22Rv1 (cell line): ENCODE measurements at regions not wholly inside any gene's neighbourhood (a gene's known extent, or its start where the extent isn't known, plus 50 kb on each side); places are given as distances from the start of the nearest gene placed in this dataset.

Source experiments
- H3K27ac ChIP-seq: fragments of 450-650 bp; 2 replicates; pipeline ENCODE4 v1.5.1; 2017
- CTCF ChIP-seq: fragments of 450-650 bp; IDR thresholded peaks from 2 replicates; pipeline ENCODE4 v1.5.1; 2017; ENCODE audit warnings: mild to moderate bottlenecking
- ZFX ChIP-seq: fragments of 450-650 bp; IDR thresholded peaks from 2 replicates; pipeline ENCODE4 v1.6.1; 2017; ENCODE audit warnings: antibody characterized with exemption, borderline replicate concordance

DNA sequence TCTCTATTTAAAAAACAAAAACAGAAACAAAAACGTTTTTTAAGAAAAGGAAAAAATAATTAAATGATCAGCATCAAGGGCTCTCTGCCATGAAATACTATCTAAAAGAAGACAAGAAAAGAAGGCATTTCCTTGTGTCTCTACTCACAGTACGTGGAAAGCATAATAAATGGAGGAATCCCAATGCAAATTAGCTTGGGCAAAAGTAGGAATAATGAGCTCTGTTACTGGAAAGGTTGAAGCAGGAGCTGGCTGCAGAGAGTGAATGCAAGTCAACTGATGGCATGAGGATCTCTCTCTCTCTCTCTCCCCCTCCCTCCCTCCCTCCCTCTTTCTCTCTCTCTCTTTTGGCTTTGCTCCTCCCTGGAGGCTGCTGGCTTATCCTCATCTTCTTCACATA lies 85.9 kb downstream of the TBX3 start:
- H3K27ac ChIP-seq, result no peak overlapping the region
- no peak for TF ChIP-seq ZFX
- no peak for TF ChIP-seq CTCF

GRCh38 chr12:114592946-114593345 lies 91.0 kb downstream of the TBX3 start:
- TF ChIP-seq ZFX (no peak), CTCF (no peak)

GRCh38 chr12:114588061-114588460 lies 95.9 kb downstream of the TBX3 start:
- no peak overlapping the region for H3K27ac ChIP-seq

More at GRCh38 chr12:114592946-114593345, 91.0 kb downstream of the TBX3 start:
- no peak overlapping the region for H3K27ac ChIP-seq

GRCh38 chr12:114580306-114580705 lies 103.7 kb downstream of the TBX3 start:
- H3K27ac ChIP-seq, result peak overlapping the region; percentile 38
- TF ChIP-seq CTCF, result no peak
- TF ChIP-seq ZFX, result no peak

More at GRCh38 chr12:114588061-114588460, 95.9 kb downstream of the TBX3 start:
- TF ChIP-seq CTCF, result no peak

DNA sequence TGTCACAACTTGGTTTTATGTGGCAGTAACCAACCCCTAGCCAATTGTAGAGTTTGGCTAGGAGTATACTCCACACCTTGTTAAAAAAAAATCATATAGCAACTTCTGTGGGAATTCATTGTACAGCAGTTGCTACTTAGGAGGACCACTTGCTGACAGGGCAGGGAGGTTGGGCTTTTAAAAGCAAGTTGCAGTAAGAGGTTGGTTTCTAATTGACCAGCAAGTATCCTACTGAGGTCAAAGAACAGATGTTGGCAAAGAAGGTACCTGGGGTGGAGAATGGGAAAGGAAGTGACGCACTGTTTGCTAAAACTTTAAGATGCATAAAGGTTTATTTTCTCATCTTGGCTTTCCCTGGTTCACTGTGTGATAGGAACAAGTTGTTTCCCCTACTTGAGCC lies 104.6 kb downstream of the TBX3 start:
- TF ChIP-seq CTCF (no peak), ZFX (no peak)
- H3K27ac ChIP-seq, result peak overlapping the region; percentile 38; the same call in 1 of the 2 replicates

GRCh38 chr12:114562654-114563053 lies 121.3 kb downstream of the TBX3 start:
- TF ChIP-seq CTCF, result no peak
- no peak for TF ChIP-seq ZFX
- no peak overlapping the region for H3K27ac ChIP-seq

DNA sequence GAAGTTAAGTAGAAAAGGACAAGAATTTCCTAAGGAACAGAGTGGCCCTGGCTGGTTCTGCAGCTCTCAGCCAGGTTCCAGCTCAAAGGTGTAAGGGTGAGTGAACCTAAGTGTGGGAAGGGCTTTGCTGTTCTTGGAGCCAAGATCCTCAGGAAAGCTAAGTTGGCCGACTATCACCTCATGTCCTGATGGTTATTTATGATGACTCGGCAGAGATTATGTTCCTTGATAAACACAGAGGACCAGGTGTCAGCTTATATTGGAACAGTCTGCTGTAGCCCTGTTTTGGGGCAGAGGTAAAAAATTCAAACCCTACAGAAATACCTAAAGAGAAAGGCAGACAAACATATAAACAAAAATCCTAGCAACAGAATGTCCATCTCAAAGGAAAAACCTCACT lies 128.5 kb downstream of the TBX3 start:
- no peak for TF ChIP-seq CTCF
- no peak for TF ChIP-seq ZFX
- H3K27ac ChIP-seq, result no peak overlapping the region
